ENCODE measurements at regions not wholly inside any gene's neighbourhood (a gene's known extent, or its start where the extent isn't known, plus 50 kb on each side); places are given as distances from the start of the nearest gene placed in this dataset.

- TF ChIP-seq BRD4 (CRISPR knock-in tag; IDR thresholded peaks at IDR 0.05) (no peak), HHEX (CRISPR knock-in tag; IDR thresholded peaks at IDR 0.05) (no peak), ZFP37 (CRISPR knock-in tag; IDR thresholded peaks at IDR 0.05; ENCODE audit: borderline replicate concordance) (no peak), ZNF781 (CRISPR knock-in tag; IDR thresholded peaks at IDR 0.05; ENCODE audit: borderline replicate concordance, not compliant biosample characterization) (no peak), ELK4 (CRISPR knock-in tag; IDR thresholded peaks at IDR 0.05; ENCODE audit: borderline replicate concordance) (no peak), ZNF644 (CRISPR knock-in tag; IDR thresholded peaks at IDR 0.05; ENCODE audit: low read depth) (no peak), RXRA (CRISPR knock-in tag; IDR thresholded peaks at IDR 0.05) (no peak)
These were observed 139.2 kb downstream of the ZIC5 start (continued) for GRCh38 chr13:99832347-99832746.

- no peak overlapping the region for H3K27ac ChIP-seq (ENCODE audit: extremely low read length, insufficient read depth, low read length)
- peaks cover 19% of the 10 kb centered on the region for H3K4me1 ChIP-seq (ENCODE audit: insufficient read depth, low read length)
- H3K4me3 ChIP-seq (replicated peaks in 1 of 3; ENCODE audit: insufficient read depth in 1 of 3, low read depth in 2 of 3, low read length in 3 of 3), result no peak overlapping the region
- H3K36me3 ChIP-seq (replicated peaks in 1 of 2; ENCODE audit: control insufficient read depth in 1 of 2, insufficient read depth in 2 of 2, low read length in 2 of 2), result no peaks in the 10 kb centered on the region
- H3K27me3 ChIP-seq (ENCODE audit: control insufficient read depth in 1 of 2, insufficient read depth in 2 of 2, low read length in 2 of 2), result no peaks in the 10 kb centered on the region
- DNase-seq (ENCODE audit: low spot score) (no peak), ATAC-seq (no peak), FAIRE-seq (no peak)
- in situ Hi-C loops (cut with HindIII; ENCODE audit: extremely low pct_ligation_motif_present, low pct_unique_long_range_greater_than_20kb) (no loop called here), intact Hi-C loops (cut with micrococcal nuclease; ENCODE audit: unreplicated experiment) (no loop called here)
- BruUV-seq (replicated peaks), result no TSS peak
- TF ChIP-seq ZBTB33 (CRISPR knock-in tag; IDR thresholded peaks at IDR 0.05) (peak; percentile 85), STAG1 (CRISPR knock-in tag; IDR thresholded peaks at IDR 0.05) (no peak)
- no peaks in the 10 kb centered on the region for H3K9me3 ChIP-seq (ENCODE audit: low read length)
- H3K4me2 ChIP-seq (ENCODE audit: low read depth, low read length), result no peak overlapping the region
- H3K9ac ChIP-seq (ENCODE audit: insufficient read depth, low read depth, low read length), result no peak overlapping the region
- no peaks in the 10 kb centered on the region for H4K20me1 ChIP-seq (ENCODE audit: insufficient read depth, low read length)
- H2AFZ ChIP-seq (ENCODE audit: low read length), result no peak overlapping the region
- ChIA-PET POLR2A (no interaction called here), CTCF (ENCODE audit: low intra/inter-chr PET ratio, low total read pairs) (no interaction called here)
- no peaks in the 10 kb centered on the region for H3K79me2 ChIP-seq (ENCODE audit: insufficient read depth, low read length)
- 100% methylated on average over 3 of the region's 3 CpGs for WGBS (ENCODE audit: low lambda C conversion rate)
These were observed 140.6 kb downstream of the ZIC5 start for GRCh38 chr13:99830931-99831330.
